ENCODE measurements at regions not wholly inside any gene's neighbourhood (a gene's known extent, or its start where the extent isn't known, plus 50 kb on each side); places are given as distances from the start of the nearest gene placed in this dataset.

GRCh38 chr10:3292636-3293035, 120.1 kb upstream of the PITRM1 start:
- TF ChIP-seq CTCF (IDR thresholded peaks at IDR 0.05; ENCODE audit: insufficient read depth, low read depth, low read length, missing control alignments): no peak
- H3K4me3 ChIP-seq (ENCODE audit: low read depth, low read length): no peak overlapping the region
- DNase-seq (ENCODE audit: low read depth): no peak

GRCh38 chr10:3290550-3290949, 118.0 kb upstream of the PITRM1 start:
- TF ChIP-seq CTCF (IDR thresholded peaks at IDR 0.05; ENCODE audit: insufficient read depth, low read depth, low read length, missing control alignments): no peak

GRCh38 chr10:3287572-3288445, 115.2 kb upstream of the PITRM1 start:
- DNase-seq (ENCODE audit: low read depth): no peak
- no peak for TF ChIP-seq CTCF (IDR thresholded peaks at IDR 0.05; ENCODE audit: insufficient read depth, low read depth, low read length, missing control alignments)
- no peak overlapping the region for H3K4me3 ChIP-seq (ENCODE audit: low read depth, low read length)

More at GRCh38 chr10:3290550-3290949, 118.0 kb upstream of the PITRM1 start:
- DNase-seq (ENCODE audit: low read depth): no peak
- no peak overlapping the region for H3K4me3 ChIP-seq (ENCODE audit: low read depth, low read length)

GRCh38 chr10:3282674-3283017, 110.1 kb upstream of the PITRM1 start:
- TF ChIP-seq CTCF (IDR thresholded peaks at IDR 0.05; ENCODE audit: insufficient read depth, low read depth, low read length, missing control alignments): no peak
- DNase-seq (ENCODE audit: low read depth): no peak
- H3K4me3 ChIP-seq (ENCODE audit: low read depth, low read length): no peak overlapping the region

DNA sequence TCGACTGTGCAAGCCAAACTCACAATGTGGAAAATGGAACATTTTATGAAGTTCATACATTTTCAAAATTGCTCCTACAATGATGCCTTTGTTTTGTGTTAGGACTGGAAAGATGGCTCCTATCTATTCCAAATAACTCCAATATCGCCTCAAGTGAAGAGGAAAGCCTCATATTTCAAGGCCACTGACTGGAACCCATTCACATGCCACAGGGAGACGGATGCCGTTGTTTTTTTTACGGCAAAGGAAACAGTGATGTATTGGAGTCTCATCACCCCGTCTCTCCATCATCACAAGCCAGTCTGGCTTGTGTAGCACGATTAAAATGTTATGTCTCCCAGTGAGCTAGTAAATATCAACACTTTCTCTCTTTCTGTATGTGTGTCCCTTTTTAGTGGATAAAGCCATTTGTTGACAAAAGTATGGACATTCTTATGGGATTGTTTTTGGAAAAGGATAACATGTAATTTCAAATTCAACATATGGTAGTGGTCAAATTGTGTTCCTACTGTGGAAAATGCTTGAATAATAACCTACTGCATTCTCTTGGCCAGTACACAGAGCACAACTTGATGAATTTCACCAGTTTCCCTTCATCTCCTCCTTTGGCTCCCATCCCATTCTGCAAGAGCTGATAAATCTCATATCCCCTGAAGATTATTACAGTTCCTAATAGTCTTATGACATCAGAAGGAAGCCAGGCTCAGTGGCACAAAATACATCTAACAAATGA, 109.5 kb upstream of the PITRM1 start:
- no peak for DNase-seq (ENCODE audit: low read depth)
- no peak for TF ChIP-seq CTCF (IDR thresholded peaks at IDR 0.05; ENCODE audit: insufficient read depth, low read depth, low read length, missing control alignments)
- no peak overlapping the region for H3K4me3 ChIP-seq (ENCODE audit: low read depth, low read length)

- DNase-seq (ENCODE audit: low read depth): no peak
- H3K4me3 ChIP-seq (ENCODE audit: low read depth, low read length): no peak overlapping the region
- no peak for TF ChIP-seq CTCF (IDR thresholded peaks at IDR 0.05; ENCODE audit: insufficient read depth, low read depth, low read length, missing control alignments)
Observed at GRCh38 chr10:3278771-3279170, 106.2 kb upstream of the PITRM1 start.
